ENCODE measurements at regions not wholly inside any gene's neighbourhood (a gene's known extent, or its start where the extent isn't known, plus 50 kb on each side); places are given as distances from the start of the nearest gene placed in this dataset.

DNA sequence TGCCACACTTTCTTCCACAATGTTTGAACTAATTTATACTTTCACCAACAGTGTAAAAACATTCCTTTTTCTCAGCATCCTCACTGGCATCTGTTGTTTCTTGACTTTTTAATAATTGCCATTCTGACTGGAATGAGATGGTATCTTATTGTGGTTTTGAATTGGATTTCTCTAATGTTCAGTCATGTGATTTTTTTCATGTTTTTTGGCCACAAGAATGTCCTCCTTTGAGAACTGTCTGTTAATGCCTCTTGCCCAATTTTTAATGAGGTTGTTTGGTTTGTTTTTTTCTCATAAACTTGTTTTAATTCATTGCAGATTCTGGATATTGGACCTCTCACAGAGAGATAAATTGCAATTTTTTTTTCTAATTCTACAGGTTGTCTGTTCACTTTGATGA is 1195.2 kb downstream of the TECRL start:
- H3K4me2 ChIP-seq, result no peak overlapping the region
- no peak for TF ChIP-seq STAT1 (IDR thresholded peaks at IDR 0.05; ENCODE audit: unreplicated experiment)
- TF ChIP-seq REST (IDR thresholded peaks at IDR 0.05; ENCODE audit: unreplicated experiment), result no peak
- no peak for TF ChIP-seq ZNF331 (CRISPR knock-in tag; IDR thresholded peaks at IDR 0.05; ENCODE audit: low read depth)
- TF ChIP-seq CTCF (conservative IDR thresholded peaks at IDR 0.05; ENCODE audit: low read depth in 2 of 2), result no peak
- no peak for TF ChIP-seq ZNF114 (CRISPR knock-in tag; IDR thresholded peaks at IDR 0.05)
- TF ChIP-seq CREB1 (CRISPR knock-in tag; IDR thresholded peaks at IDR 0.05; ENCODE audit: low read depth), result no peak
- TF ChIP-seq ETS1 (IDR thresholded peaks at IDR 0.05), result no peak
- TF ChIP-seq EZH2 (IDR thresholded peaks at IDR 0.05; ENCODE audit: low read depth, unreplicated experiment), result no peak
- no peak for TF ChIP-seq NANOG (IDR thresholded peaks at IDR 0.05; ENCODE audit: borderline replicate concordance)
- TF ChIP-seq EZH2phosphoT487 (IDR thresholded peaks at IDR 0.05; ENCODE audit: unreplicated experiment), result no peak
- TF ChIP-seq, protein P1, sequence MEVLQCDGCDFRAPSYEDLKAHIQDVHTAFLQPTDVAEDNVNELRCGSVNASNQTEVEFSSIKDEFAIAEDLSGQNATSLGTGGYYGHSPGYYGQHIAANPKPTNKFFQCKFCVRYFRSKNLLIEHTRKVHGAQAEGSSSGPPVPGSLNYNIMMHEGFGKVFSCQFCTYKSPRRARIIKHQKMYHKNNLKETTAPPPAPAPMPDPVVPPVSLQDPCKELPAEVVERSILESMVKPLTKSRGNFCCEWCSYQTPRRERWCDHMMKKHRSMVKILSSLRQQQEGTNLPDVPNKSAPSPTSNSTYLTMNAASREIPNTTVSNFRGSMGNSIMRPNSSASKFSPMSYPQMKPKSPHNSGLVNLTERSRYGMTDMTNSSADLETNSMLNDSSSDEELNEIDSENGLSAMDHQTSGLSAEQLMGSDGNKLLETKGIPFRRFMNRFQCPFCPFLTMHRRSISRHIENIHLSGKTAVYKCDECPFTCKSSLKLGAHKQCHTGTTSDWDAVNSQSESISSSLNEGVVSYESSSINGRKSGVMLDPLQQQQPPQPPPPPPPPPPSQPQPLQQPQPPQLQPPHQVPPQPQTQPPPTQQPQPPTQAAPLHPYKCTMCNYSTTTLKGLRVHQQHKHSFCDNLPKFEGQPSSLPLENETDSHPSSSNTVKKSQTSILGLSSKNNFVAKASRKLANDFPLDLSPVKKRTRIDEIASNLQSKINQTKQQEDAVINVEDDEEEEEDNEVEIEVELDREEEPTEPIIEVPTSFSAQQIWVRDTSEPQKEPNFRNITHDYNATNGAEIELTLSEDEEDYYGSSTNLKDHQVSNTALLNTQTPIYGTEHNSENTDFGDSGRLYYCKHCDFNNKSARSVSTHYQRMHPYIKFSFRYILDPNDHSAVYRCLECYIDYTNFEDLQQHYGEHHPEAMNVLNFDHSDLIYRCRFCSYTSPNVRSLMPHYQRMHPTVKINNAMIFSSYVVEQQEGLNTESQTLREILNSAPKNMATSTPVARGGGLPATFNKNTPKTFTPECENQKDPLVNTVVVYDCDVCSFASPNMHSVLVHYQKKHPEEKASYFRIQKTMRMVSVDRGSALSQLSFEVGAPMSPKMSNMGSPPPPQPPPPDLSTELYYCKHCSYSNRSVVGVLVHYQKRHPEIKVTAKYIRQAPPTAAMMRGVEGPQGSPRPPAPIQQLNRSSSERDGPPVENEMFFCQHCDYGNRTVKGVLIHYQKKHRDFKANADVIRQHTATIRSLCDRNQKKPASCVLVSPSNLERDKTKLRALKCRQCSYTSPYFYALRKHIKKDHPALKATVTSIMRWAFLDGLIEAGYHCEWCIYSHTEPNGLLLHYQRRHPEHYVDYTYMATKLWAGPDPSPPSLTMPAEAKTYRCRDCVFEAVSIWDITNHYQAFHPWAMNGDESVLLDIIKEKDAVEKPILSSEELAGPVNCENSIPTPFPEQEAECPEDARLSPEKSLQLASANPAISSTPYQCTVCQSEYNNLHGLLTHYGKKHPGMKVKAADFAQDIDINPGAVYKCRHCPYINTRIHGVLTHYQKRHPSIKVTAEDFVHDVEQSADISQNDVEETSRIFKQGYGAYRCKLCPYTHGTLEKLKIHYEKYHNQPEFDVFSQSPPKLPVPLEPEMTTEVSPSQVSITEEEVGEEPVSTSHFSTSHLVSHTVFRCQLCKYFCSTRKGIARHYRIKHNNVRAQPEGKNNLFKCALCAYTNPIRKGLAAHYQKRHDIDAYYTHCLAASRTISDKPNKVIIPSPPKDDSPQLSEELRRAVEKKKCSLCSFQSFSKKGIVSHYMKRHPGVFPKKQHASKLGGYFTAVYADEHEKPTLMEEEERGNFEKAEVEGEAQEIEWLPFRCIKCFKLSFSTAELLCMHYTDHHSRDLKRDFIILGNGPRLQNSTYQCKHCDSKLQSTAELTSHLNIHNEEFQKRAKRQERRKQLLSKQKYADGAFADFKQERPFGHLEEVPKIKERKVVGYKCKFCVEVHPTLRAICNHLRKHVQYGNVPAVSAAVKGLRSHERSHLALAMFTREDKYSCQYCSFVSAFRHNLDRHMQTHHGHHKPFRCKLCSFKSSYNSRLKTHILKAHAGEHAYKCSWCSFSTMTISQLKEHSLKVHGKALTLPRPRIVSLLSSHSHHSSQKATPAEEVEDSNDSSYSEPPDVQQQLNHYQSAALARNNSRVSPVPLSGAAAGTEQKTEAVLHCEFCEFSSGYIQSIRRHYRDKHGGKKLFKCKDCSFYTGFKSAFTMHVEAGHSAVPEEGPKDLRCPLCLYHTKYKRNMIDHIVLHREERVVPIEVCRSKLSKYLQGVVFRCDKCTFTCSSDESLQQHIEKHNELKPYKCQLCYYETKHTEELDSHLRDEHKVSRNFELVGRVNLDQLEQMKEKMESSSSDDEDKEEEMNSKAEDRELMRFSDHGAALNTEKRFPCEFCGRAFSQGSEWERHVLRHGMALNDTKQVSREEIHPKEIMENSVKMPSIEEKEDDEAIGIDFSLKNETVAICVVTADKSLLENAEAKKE (CRISPR knock-in tag; IDR thresholded peaks at IDR 0.05), result no peak
- TF ChIP-seq JUNB (IDR thresholded peaks at IDR 0.05; ENCODE audit: unreplicated experiment), result no peak
- TF ChIP-seq POLR2AphosphoS5 (IDR thresholded peaks at IDR 0.05; ENCODE audit: low read depth), result no peak
- H3K4me1 ChIP-seq (ENCODE audit: insufficient read depth), result peaks cover 5% of the 10 kb centered on the region; the same call in 1 of the 2 replicates
- peaks cover 8% of the 10 kb centered on the region for H3K9me2 ChIP-seq (ENCODE audit: insufficient read depth)
- Mint-ChIP-seq H3K4me1 (no peaks in the 10 kb centered on the region), H3K4me3 (no peak overlapping the region), H3K27me3 (ENCODE audit: insufficient read depth, low read depth, poor library complexity) (no peaks in the 10 kb centered on the region), H3K36me3 (ENCODE audit: low read depth) (peaks cover 6% of the 10 kb centered on the region; the same call in 1 of the 3 replicates), H3K27ac (no peak overlapping the region), H3K9me3 (peaks cover 20% of the 10 kb centered on the region)
- no peaks in the 10 kb centered on the region for H3K27me3 ChIP-seq (ENCODE audit: insufficient read depth)
- H3F3A ChIP-seq (replicated peaks; ENCODE audit: low read depth), result no peaks in the 10 kb centered on the region
- DNase-seq (ENCODE audit: low spot score) (no peak), ATAC-seq (no peak)
- no peak overlapping the region for H3K27ac ChIP-seq (ENCODE audit: low read depth)
- no peak overlapping the region for H3K4me3 ChIP-seq
- no peaks in the 10 kb centered on the region for H3K79me2 ChIP-seq (replicated peaks; ENCODE audit: insufficient read depth)
- no peak overlapping the region for H2AFZ ChIP-seq
- no peaks in the 10 kb centered on the region for H4K20me1 ChIP-seq (replicated peaks; ENCODE audit: insufficient read depth)
- H3K36me3 ChIP-seq (ENCODE audit: insufficient read depth), result no peaks in the 10 kb centered on the region; the same call in 1 of the 2 replicates
